ENCODE measurements at regions not wholly inside any gene's neighbourhood (a gene's known extent, or its start where the extent isn't known, plus 50 kb on each side); places are given as distances from the start of the nearest gene placed in this dataset.

DNA sequence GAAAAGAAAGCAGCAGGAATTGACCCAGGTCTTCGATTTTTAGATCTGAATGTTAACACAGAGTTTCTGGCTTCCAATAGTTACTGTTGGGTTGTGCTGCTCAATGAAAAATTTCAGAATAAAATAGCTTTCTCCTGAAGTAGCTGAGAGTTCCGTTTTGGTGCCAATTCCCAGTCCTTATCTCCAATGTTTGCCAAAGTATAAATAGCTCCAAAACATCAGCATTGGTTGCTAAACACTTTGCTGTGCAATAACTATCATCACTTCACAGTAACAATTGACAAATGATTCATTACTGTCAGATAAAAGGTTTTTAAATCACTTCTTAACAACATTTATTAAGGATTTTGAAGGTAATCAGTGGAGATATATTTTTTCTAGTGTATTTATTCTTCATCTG is 446.0 kb downstream of the PCDH20 start:
- intact Hi-C loops (cut with micrococcal nuclease; ENCODE audit: unreplicated experiment) = no loop called here
- no peaks in the 10 kb centered on the region for H3K9me3 ChIP-seq (ENCODE audit: insufficient read depth, low read depth)
- no peaks in the 10 kb centered on the region for H3F3A ChIP-seq (ENCODE audit: insufficient read depth, low read depth)
- H2AFZ ChIP-seq = no peak overlapping the region
- H3K9me2 ChIP-seq (ENCODE audit: insufficient read depth) = no peaks in the 10 kb centered on the region
- no peaks in the 10 kb centered on the region for H3K27me3 ChIP-seq (ENCODE audit: insufficient read depth, low read depth)
- no TSS peak for BruUV-seq (replicated peaks)
- ChIA-PET CTCF (no interaction called here), POLR2A (ENCODE audit: unreplicated experiment) (interaction anchor here (0.7 kb wide), 1 partner anchor 149 kb away, joined by 6 read pairs; no protein-coding TSS in a partner anchor)
- H3K79me2 ChIP-seq (ENCODE audit: low read depth) = no peaks in the 10 kb centered on the region
- no peak overlapping the region for H3K4me3 ChIP-seq
- no peaks in the 10 kb centered on the region for H3K36me3 ChIP-seq (ENCODE audit: low read depth)
- H3K4me1 ChIP-seq (replicated peaks; ENCODE audit: insufficient read depth) = no peaks in the 10 kb centered on the region
- H4K20me1 ChIP-seq (ENCODE audit: insufficient read depth) = no peaks in the 10 kb centered on the region
- no peak for DNase-seq
- H3K27ac ChIP-seq = no peak overlapping the region
- no peak overlapping the region for H3K4me2 ChIP-seq
- TF ChIP-seq, protein P1, sequence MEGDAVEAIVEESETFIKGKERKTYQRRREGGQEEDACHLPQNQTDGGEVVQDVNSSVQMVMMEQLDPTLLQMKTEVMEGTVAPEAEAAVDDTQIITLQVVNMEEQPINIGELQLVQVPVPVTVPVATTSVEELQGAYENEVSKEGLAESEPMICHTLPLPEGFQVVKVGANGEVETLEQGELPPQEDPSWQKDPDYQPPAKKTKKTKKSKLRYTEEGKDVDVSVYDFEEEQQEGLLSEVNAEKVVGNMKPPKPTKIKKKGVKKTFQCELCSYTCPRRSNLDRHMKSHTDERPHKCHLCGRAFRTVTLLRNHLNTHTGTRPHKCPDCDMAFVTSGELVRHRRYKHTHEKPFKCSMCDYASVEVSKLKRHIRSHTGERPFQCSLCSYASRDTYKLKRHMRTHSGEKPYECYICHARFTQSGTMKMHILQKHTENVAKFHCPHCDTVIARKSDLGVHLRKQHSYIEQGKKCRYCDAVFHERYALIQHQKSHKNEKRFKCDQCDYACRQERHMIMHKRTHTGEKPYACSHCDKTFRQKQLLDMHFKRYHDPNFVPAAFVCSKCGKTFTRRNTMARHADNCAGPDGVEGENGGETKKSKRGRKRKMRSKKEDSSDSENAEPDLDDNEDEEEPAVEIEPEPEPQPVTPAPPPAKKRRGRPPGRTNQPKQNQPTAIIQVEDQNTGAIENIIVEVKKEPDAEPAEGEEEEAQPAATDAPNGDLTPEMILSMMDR (conservative IDR thresholded peaks at IDR 0.05) = no peak
- TF ChIP-seq EZH2 (IDR thresholded peaks at IDR 0.05; ENCODE audit: low read depth) = no peak

DNA sequence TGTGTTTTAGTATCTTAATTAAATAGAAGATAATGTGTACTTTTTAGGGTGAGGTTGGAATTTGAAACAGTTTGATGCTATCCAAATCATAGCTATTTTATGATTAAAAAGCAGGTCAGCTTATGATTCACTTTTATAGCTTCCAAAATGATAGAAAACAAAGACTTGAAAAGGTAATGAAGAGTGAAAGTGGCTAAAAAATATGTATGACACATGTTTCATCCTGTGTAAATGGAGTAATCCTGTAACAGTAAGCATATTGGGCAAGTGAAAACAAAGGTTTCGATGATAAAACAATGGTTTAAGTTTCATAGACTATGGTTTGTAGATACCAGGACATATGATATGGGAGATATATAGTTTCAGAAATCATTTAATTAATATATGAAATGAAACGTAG is 456.2 kb downstream of the PCDH20 start:
- TF ChIP-seq, protein P1 (conservative IDR thresholded peaks at IDR 0.05) = no peak
- no peak for TF ChIP-seq EZH2 (IDR thresholded peaks at IDR 0.05; ENCODE audit: low read depth)
- Histone ChIP-seq H3K4me1 (replicated peaks; ENCODE audit: insufficient read depth) (no peaks in the 10 kb centered on the region), H3K27me3 (ENCODE audit: insufficient read depth, low read depth) (no peaks in the 10 kb centered on the region), H3F3A (ENCODE audit: insufficient read depth, low read depth) (no peaks in the 10 kb centered on the region), H3K9me2 (ENCODE audit: insufficient read depth) (no peaks in the 10 kb centered on the region), H3K9me3 (ENCODE audit: insufficient read depth, low read depth) (no peaks in the 10 kb centered on the region), H4K20me1 (ENCODE audit: insufficient read depth) (no peaks in the 10 kb centered on the region), H3K27ac (no peak overlapping the region), H3K79me2 (ENCODE audit: low read depth) (no peaks in the 10 kb centered on the region), H3K4me3 (no peak overlapping the region), H2AFZ (no peak overlapping the region), H3K36me3 (ENCODE audit: low read depth) (no peaks in the 10 kb centered on the region), H3K4me2 (no peak overlapping the region)
- BruUV-seq (replicated peaks) = no TSS peak
- ChIA-PET CTCF (no interaction called here), POLR2A (ENCODE audit: unreplicated experiment) (no interaction called here)
- no peak for DNase-seq
- intact Hi-C loops (cut with micrococcal nuclease; ENCODE audit: unreplicated experiment) = no loop called here

DNA sequence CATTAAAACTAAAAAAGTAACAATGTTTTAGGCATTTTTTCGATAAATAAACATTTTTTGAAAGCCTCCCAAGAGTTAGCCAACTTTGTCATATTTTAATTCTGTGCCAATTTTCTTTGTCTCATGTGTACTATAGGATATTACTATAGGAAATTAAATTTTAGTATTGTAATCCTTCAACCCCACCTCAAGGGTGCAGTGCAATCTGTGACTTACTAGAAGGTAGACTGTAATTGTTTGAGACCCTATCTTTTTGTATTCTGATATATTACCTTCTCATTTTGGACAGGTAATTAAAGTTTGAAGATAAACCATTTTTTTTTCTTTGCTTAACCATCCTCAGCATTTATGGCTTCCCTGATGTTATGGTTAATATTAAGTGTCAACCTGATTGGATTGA is 457.8 kb downstream of the PCDH20 start:
- intact Hi-C loops (cut with micrococcal nuclease; ENCODE audit: unreplicated experiment) = no loop called here
- Histone ChIP-seq H3K9me2 (ENCODE audit: insufficient read depth) (no peaks in the 10 kb centered on the region), H4K20me1 (ENCODE audit: insufficient read depth) (no peaks in the 10 kb centered on the region), H3K4me2 (no peak overlapping the region), H3K9me3 (ENCODE audit: insufficient read depth, low read depth) (no peaks in the 10 kb centered on the region), H3F3A (ENCODE audit: insufficient read depth, low read depth) (no peaks in the 10 kb centered on the region), H3K4me1 (replicated peaks; ENCODE audit: insufficient read depth) (no peaks in the 10 kb centered on the region), H3K36me3 (ENCODE audit: low read depth) (no peaks in the 10 kb centered on the region), H2AFZ (no peak overlapping the region), H3K4me3 (no peak overlapping the region), H3K79me2 (ENCODE audit: low read depth) (no peaks in the 10 kb centered on the region), H3K27ac (no peak overlapping the region), H3K27me3 (ENCODE audit: insufficient read depth, low read depth) (no peaks in the 10 kb centered on the region)
- ChIA-PET CTCF (no interaction called here), POLR2A (ENCODE audit: unreplicated experiment) (no interaction called here)
- no TSS peak for BruUV-seq (replicated peaks)
- DNase-seq = no peak
- TF ChIP-seq EZH2 (IDR thresholded peaks at IDR 0.05; ENCODE audit: low read depth) = no peak
- TF ChIP-seq, protein P1 (conservative IDR thresholded peaks at IDR 0.05) = no peak
